Panc1 (cell line): ENCODE measurements at regions not wholly inside any gene's neighbourhood (a gene's known extent, or its start where the extent isn't known, plus 50 kb on each side); places are given as distances from the start of the nearest gene placed in this dataset.
"Not testable (repeated sequence)": the region's sequence is repeated elsewhere in the genome, so short reads cannot be mapped to it uniquely, and the experiment has no call there.

Source experiments
- ATAC-seq: fragments of 200-7000 bp; cut with Tn5 transposase; 2 replicates; pipeline ENCODE4 v1.9.1; 2020; ENCODE audit warnings: mild to moderate bottlenecking, moderate library complexity
- BruUV-seq: library from RNA; stranded (reverse); fragments of 400-500 nt; replicated peaks from 2 replicates; lab custom pipeline; 2021; lab: Mats Ljungman, UMichigan
- CTCF ChIA-PET: fragments of 300-600 bp; sonication (Branson Sonifier 250); formaldehyde crosslinking; loops from one replicate; lab custom pipeline; 2022; ENCODE audit warnings: antibody characterized with exemption; lab: Charles Lee
- POLR2A ChIA-PET: fragments of 300-600 bp; sonication (Branson Sonifier 250); formaldehyde crosslinking; loops from one replicate; lab custom pipeline; 2022; ENCODE audit warnings: antibody characterized with exemption; lab: Charles Lee
- DNase-seq: peaks from one replicate; pipeline ENCODE4 v3.0.0-alpha.2; 2010; ENCODE audit warnings: low read depth, low spot score
- H3K27ac ChIP-seq: 2 replicates; pipeline ENCODE4 v1.5.1; 2011; ENCODE audit warnings: mild to moderate bottlenecking, low read length, inconsistent platforms
- H3K27me3 ChIP-seq: fragments of 200-500 bp; sonication (Bioruptor generic); 2 replicates; pipeline ENCODE4 v1.6.0; 2014; ENCODE audit warnings: low read length, inconsistent platforms; ENCODE audit not compliant: control insufficient read depth, insufficient read depth
- H3K36me3 ChIP-seq: fragments of 200-500 bp; sonication (Bioruptor generic); 2 replicates; pipeline ENCODE4 v1.5.1; 2014; ENCODE audit warnings: inconsistent platforms, mild to moderate bottlenecking, low read length, moderate library complexity; ENCODE audit not compliant: control insufficient read depth, insufficient read depth
- H3K4me1 ChIP-seq: 2 replicates; pipeline ENCODE4 v1.5.1; 2011; ENCODE audit warnings: inconsistent platforms, mild to moderate bottlenecking, low read length, moderate library complexity; ENCODE audit not compliant: control insufficient read depth, insufficient read depth
- H3K4me3 ChIP-seq, 2 experiments: 2 replicates each; pipeline ENCODE4 v1.5.1; 2011 to 2012; ENCODE audit warnings: low read depth in 2 of 2, low read length in 2 of 2, mild to moderate bottlenecking in 2 of 2, inconsistent platforms in 1 of 2, moderate library complexity in 1 of 2
- H3K9me3 ChIP-seq: fragments of 200-500 bp; sonication (Bioruptor generic); 2 replicates; pipeline ENCODE4 v1.5.1; 2014; ENCODE audit warnings: low read depth, mild to moderate bottlenecking, inconsistent platforms, low read length, moderate library complexity; ENCODE audit not compliant: control insufficient read depth, insufficient read depth
- CTCF ChIP-seq: fragments of 450-650 bp; IDR thresholded peaks from 2 replicates; pipeline ENCODE4 v1.5.1; 2017; ENCODE audit warnings: mild to moderate bottlenecking
- POLR2AphosphoS5 ChIP-seq: IDR thresholded peaks from 2 replicates; pipeline ENCODE4 v1.6.1; 2012; ENCODE audit warnings: mild to moderate bottlenecking, low read depth, low read length, moderate library complexity
- REST ChIP-seq, 2 experiments: IDR thresholded peaks; 2 replicates each; pipeline ENCODE4 v1.6.1; 2011 to 2012; ENCODE audit warnings: low read depth in 2 of 2, control low read depth in 1 of 2, low read length in 1 of 2, mild to moderate bottlenecking in 1 of 2, moderate library complexity in 1 of 2; ENCODE audit not compliant: insufficient read depth in 1 of 2
- SIN3A ChIP-seq: IDR thresholded peaks from 2 replicates; pipeline ENCODE4 v1.6.1; 2012; ENCODE audit warnings: low read depth, mild to moderate bottlenecking, low read length, moderate library complexity, borderline replicate concordance; ENCODE audit not compliant: insufficient read depth
- TCF7L2 ChIP-seq: IDR thresholded peaks from 2 replicates; pipeline ENCODE4 v1.6.1; 2011; ENCODE audit warnings: mild to moderate bottlenecking, low read depth, low read length, inconsistent platforms
- in situ Hi-C: cut with HindIII; loops from 2 replicates; pipeline ENCODE4 v1.10.0; 2016; ENCODE audit warnings: low sequenced_read_pairs, low pct_unique_long_range_greater_than_20kb
- intact Hi-C: fragments of 100-400 bp; cut with micrococcal nuclease; formaldehyde crosslinking; loops from one replicate; pipeline ENCODE4 v1.10.0; 2022; ENCODE audit not compliant: unreplicated experiment

- Histone ChIP-seq H3K27ac (no peak overlapping the region), H3K36me3 (no peaks in the 10 kb centered on the region), H3K27me3 (no peaks in the 10 kb centered on the region), H3K4me3 (no peak overlapping the region), H3K9me3 (no peaks in the 10 kb centered on the region), H3K4me1 (no peaks in the 10 kb centered on the region)
- TF ChIP-seq POLR2AphosphoS5, result no peak
- TF ChIP-seq REST (IDR thresholded peaks at IDR 0.05; ENCODE audit: insufficient read depth in 1 of 2, low read depth in 2 of 2, low read length in 1 of 2), result no peak
- no peak for TF ChIP-seq SIN3A
- TF ChIP-seq CTCF, result no peak
- TF ChIP-seq TCF7L2, result no peak
- DNase-seq, result no peak
- in situ Hi-C loops, result no loop called here
- no TSS peak for BruUV-seq
- intact Hi-C loops, result no loop called here
- ATAC-seq, result no peak
- ChIA-PET POLR2A (no interaction called here), CTCF (no interaction called here)
Measured at GRCh38 chr14:105588236-105588860, 62.0 kb downstream of the TMEM121 start.

GRCh38 chr14:105589161-105589925, 63.0 kb downstream of the TMEM121 start:
- no peak for TF ChIP-seq TCF7L2
- no peak for TF ChIP-seq SIN3A
- no peak for TF ChIP-seq REST (IDR thresholded peaks at IDR 0.05; ENCODE audit: insufficient read depth in 1 of 2, low read depth in 2 of 2, low read length in 1 of 2)
- no peak for TF ChIP-seq POLR2AphosphoS5
- TF ChIP-seq CTCF, result no peak
- ATAC-seq (peak; percentile 16; the same call in 1 of the 2 replicates), DNase-seq (no peak)
- no TSS peak for BruUV-seq
- H3K36me3 ChIP-seq, result no peaks in the 10 kb centered on the region
- H3K27ac ChIP-seq, result no peak overlapping the region
- no peaks in the 10 kb centered on the region for H3K4me1 ChIP-seq
- ChIA-PET POLR2A (no interaction called here), CTCF (interaction anchor here (0.5 to 1.0 kb wide), 2 partner anchors 13 to 417 kb away, joined by 3 to 7 read pairs; no protein-coding TSS in a partner anchor)
- no peaks in the 10 kb centered on the region for H3K27me3 ChIP-seq
- no peaks in the 10 kb centered on the region for H3K9me3 ChIP-seq
- no peak overlapping the region for H3K4me3 ChIP-seq
- in situ Hi-C loops, result no loop called here
- intact Hi-C loops, result no loop called here

GRCh38 chr14:105589926-105590185, 63.5 kb downstream of the TMEM121 start:
- in situ Hi-C loops, H3K36me3 ChIP-seq, DNase-seq, H3K4me1 ChIP-seq, ATAC-seq, POLR2A ChIA-PET, H3K9me3 ChIP-seq, H3K4me3 ChIP-seq, H3K27ac ChIP-seq, BruUV-seq, intact Hi-C loops, H3K27me3 ChIP-seq: not testable (repeated sequence)
- CTCF ChIA-PET, result interaction anchor here (1.0 kb wide), 1 partner anchor 13 kb away, joined by 7 read pairs; no protein-coding TSS in a partner anchor
